ENCODE measurements at regions not wholly inside any gene's neighbourhood (a gene's known extent, or its start where the extent isn't known, plus 50 kb on each side); places are given as distances from the start of the nearest gene placed in this dataset.

- TF ChIP-seq POLR2A (IDR thresholded peaks at IDR 0.05; ENCODE audit: low read depth, low read length) (no peak), TAF1 (IDR thresholded peaks at IDR 0.05; ENCODE audit: borderline replicate concordance, low read depth, low read length) (no peak), POLR2AphosphoS5 (IDR thresholded peaks at IDR 0.05; ENCODE audit: low read depth, low read length) (no peak)
Measured at GRCh38 chr18:78010363-78010762, 760.7 kb downstream of the GALR1 start.

All from GM12892 (cell line).